CD4-positive, alpha-beta T cell treated with Interleukin-21 for 1 hour (primary cell): ENCODE measurements at regions not wholly inside any gene's neighbourhood (a gene's known extent, or its start where the extent isn't known, plus 50 kb on each side); places are given as distances from the start of the nearest gene placed in this dataset.
A peak's percentile ranks its signal among the peaks of the same experiment; 100 is the strongest.

Experiments used
- DNase-seq: peaks from one replicate; pipeline ENCODE4 v3.0.0-alpha.2; 2020

GRCh38 chr6:137763886-137764285 is 103.2 kb upstream of the TNFAIP3 start:
- no peak for DNase-seq

GRCh38 chr6:137764464-137764863 is 102.6 kb upstream of the TNFAIP3 start:
- no peak for DNase-seq

GRCh38 chr6:137765059-137765458 is 102.0 kb upstream of the TNFAIP3 start:
- no peak for DNase-seq

- no peak for DNase-seq
Observed at GRCh38 chr6:137766596-137767370, 100.3 kb upstream of the TNFAIP3 start.

- no peak for DNase-seq
Observed at GRCh38 chr6:137767465-137767864, 99.6 kb upstream of the TNFAIP3 start.

- peak; percentile 35 for DNase-seq
Observed at GRCh38 chr6:137767911-137768690, 99.0 kb upstream of the TNFAIP3 start.

GRCh38 chr6:137768935-137769334 is 98.1 kb upstream of the TNFAIP3 start:
- DNase-seq, result no peak

GRCh38 chr6:137769797-137770362 is 97.2 kb upstream of the TNFAIP3 start:
- DNase-seq, result no peak

GRCh38 chr6:137772541-137773250 is 94.4 kb upstream of the TNFAIP3 start:
- no peak for DNase-seq

- no peak for DNase-seq
Observed at GRCh38 chr6:137775227-137775626, 91.8 kb upstream of the TNFAIP3 start.

- DNase-seq, result no peak
Observed at GRCh38 chr6:137775720-137776119, 91.3 kb upstream of the TNFAIP3 start.

- DNase-seq, result no peak
Observed at GRCh38 chr6:137776256-137776655, 90.8 kb upstream of the TNFAIP3 start.

GRCh38 chr6:137776786-137777686 is 90.0 kb upstream of the TNFAIP3 start:
- DNase-seq, result no peak

- no peak for DNase-seq
Observed at GRCh38 chr6:137777687-137778075, 89.4 kb upstream of the TNFAIP3 start.

- no peak for DNase-seq
Observed at GRCh38 chr6:137779982-137780381, 87.1 kb upstream of the TNFAIP3 start.

GRCh38 chr6:137780447-137781034 is 86.5 kb upstream of the TNFAIP3 start:
- DNase-seq, result no peak

GRCh38 chr6:137781639-137782038 is 85.4 kb upstream of the TNFAIP3 start:
- DNase-seq, result no peak

GRCh38 chr6:137782166-137783039 is 84.7 kb upstream of the TNFAIP3 start:
- no peak for DNase-seq

GRCh38 chr6:137783710-137784109 is 83.3 kb upstream of the TNFAIP3 start:
- no peak for DNase-seq

- no peak for DNase-seq
Observed at GRCh38 chr6:137784583-137784982, 82.5 kb upstream of the TNFAIP3 start.

GRCh38 chr6:137787016-137787415 is 80.0 kb upstream of the TNFAIP3 start:
- DNase-seq, result no peak
